Stimulated activated CD4-positive, alpha-beta T cell treated with anti-CD3 and anti-CD28 coated beads, Interleukin-4, amount 100 ng/mL, for 48 hours (primary cell): ENCODE measurements at regions not wholly inside any gene's neighbourhood (a gene's known extent, or its start where the extent isn't known, plus 50 kb on each side); places are given as distances from the start of the nearest gene placed in this dataset.

Experiments used
- DNase-seq, 2 donors: peaks; one replicate each; pipeline ENCODE4 v3.0.0-alpha.2; 2020; ENCODE audit warnings: low read depth in 2 of 2

GRCh38 chr2:167509586-167509985 lies 621.3 kb downstream of the XIRP2 start:
- no peak for DNase-seq

GRCh38 chr2:167508709-167509108 lies 620.4 kb downstream of the XIRP2 start:
- no peak for DNase-seq

- DNase-seq = no peak
Measured at GRCh38 chr2:167506395-167506794, 618.1 kb downstream of the XIRP2 start.

GRCh38 chr2:167504695-167505094 lies 616.4 kb downstream of the XIRP2 start:
- DNase-seq = no peak

- DNase-seq = no peak
Measured at GRCh38 chr2:167504061-167504460, 615.8 kb downstream of the XIRP2 start.

GRCh38 chr2:167501618-167502017 lies 613.3 kb downstream of the XIRP2 start:
- DNase-seq = no peak

GRCh38 chr2:167493862-167494261 lies 605.6 kb downstream of the XIRP2 start:
- DNase-seq = no peak

GRCh38 chr2:167492486-167492885 lies 604.2 kb downstream of the XIRP2 start:
- DNase-seq = no peak

- no peak for DNase-seq
Measured at GRCh38 chr2:167491788-167492187, 603.5 kb downstream of the XIRP2 start.

GRCh38 chr2:167490455-167490854 lies 602.2 kb downstream of the XIRP2 start:
- DNase-seq = no peak

- DNase-seq = no peak
Measured at GRCh38 chr2:167489325-167489724, 601.0 kb downstream of the XIRP2 start.

- DNase-seq = no peak
Measured at GRCh38 chr2:167487728-167488127, 599.4 kb downstream of the XIRP2 start.

GRCh38 chr2:167484875-167485274 lies 596.6 kb downstream of the XIRP2 start:
- DNase-seq = no peak

- no peak for DNase-seq
Measured at GRCh38 chr2:167480986-167481309, 592.7 kb downstream of the XIRP2 start.

- DNase-seq = no peak
Measured at GRCh38 chr2:167480232-167480985, 592.1 kb downstream of the XIRP2 start.

- DNase-seq = no peak
Measured at GRCh38 chr2:167478196-167478595, 589.9 kb downstream of the XIRP2 start.

GRCh38 chr2:167475791-167476190 lies 587.5 kb downstream of the XIRP2 start:
- no peak for DNase-seq

GRCh38 chr2:167471734-167472133 lies 583.5 kb downstream of the XIRP2 start:
- DNase-seq = no peak

GRCh38 chr2:167471332-167471731 lies 583.1 kb downstream of the XIRP2 start:
- DNase-seq = no peak

- no peak for DNase-seq
Measured at GRCh38 chr2:167462379-167462778, 574.1 kb downstream of the XIRP2 start.

- no peak for DNase-seq
Measured at GRCh38 chr2:167454036-167454435, 565.8 kb downstream of the XIRP2 start.

- no peak for DNase-seq
Measured at GRCh38 chr2:167451496-167452289, 563.4 kb downstream of the XIRP2 start.

- no peak for DNase-seq
Measured at GRCh38 chr2:167450364-167450763, 562.1 kb downstream of the XIRP2 start.
